HepG2 (cell line): ENCODE measurements at regions not wholly inside any gene's neighbourhood (a gene's known extent, or its start where the extent isn't known, plus 50 kb on each side); places are given as distances from the start of the nearest gene placed in this dataset.

Source experiments
- CEBPZ ChIP-seq: IDR thresholded peaks from 2 replicates; pipeline ENCODE4 v1.6.1; 2012; ENCODE audit warnings: low read length, improper control_type of control experiment
- HMG20B ChIP-seq: conservative IDR thresholded peaks from 2 replicates; pipeline ENCODE4 v1.6.1; 2016; ENCODE audit warnings: missing genetic modification reagents, missing compliant biosample characterization
- IRX3 ChIP-seq: sonication (generic); formaldehyde crosslinking; IDR thresholded peaks from 2 replicates; pipeline ENCODE4 v1.8.1; 2023; ENCODE audit warnings: mild to moderate bottlenecking, low read depth, missing genetic modification reagents, borderline replicate concordance
- ISL2 ChIP-seq: sonication (generic); formaldehyde crosslinking; IDR thresholded peaks from 2 replicates; pipeline ENCODE4 v1.5.0; 2020; ENCODE audit warnings: missing genetic modification reagents
- MYPOP ChIP-seq: sonication (generic); formaldehyde crosslinking; IDR thresholded peaks from 2 replicates; pipeline ENCODE4 v1.8.1; 2023; ENCODE audit warnings: mild to moderate bottlenecking, moderate library complexity, missing genetic modification reagents
- NFIC ChIP-seq: IDR thresholded peaks from 2 replicates; pipeline ENCODE4 v1.6.1; 2012; ENCODE audit warnings: mild to moderate bottlenecking, low read length, inconsistent platforms
- NFKB2 ChIP-seq: sonication (generic); formaldehyde crosslinking; IDR thresholded peaks from 2 replicates; pipeline ENCODE4 v1.4.0; 2020; ENCODE audit warnings: missing genetic modification reagents, borderline replicate concordance
- PCBP2 ChIP-seq: fragments of 200-400 bp; formaldehyde crosslinking; optimal IDR thresholded peaks from 2 replicates; pipeline ENCODE3; 2018; ENCODE audit warnings: low read length, low read depth; ENCODE audit not compliant: poor library complexity, severe bottlenecking
- RXRA ChIP-seq: sonication (generic); formaldehyde crosslinking; IDR thresholded peaks from 2 replicates; pipeline ENCODE4 v1.5.1; 2020; ENCODE audit warnings: missing genetic modification reagents
- SMARCE1 ChIP-seq: fragments of 450-650 bp; IDR thresholded peaks from 2 replicates; pipeline ENCODE4 v1.6.1; 2017; ENCODE audit warnings: borderline replicate concordance
- SMC3 ChIP-seq: IDR thresholded peaks from 2 replicates; pipeline ENCODE4 v1.6.1; 2011; ENCODE audit warnings: low read length, improper control_type of control experiment
- STAT5B ChIP-seq: sonication (generic); formaldehyde crosslinking; IDR thresholded peaks from 2 replicates; pipeline ENCODE4 v1.4.0; 2020; ENCODE audit warnings: missing genetic modification reagents
- TBP ChIP-seq: sonication (generic); formaldehyde crosslinking; IDR thresholded peaks from 2 replicates; pipeline ENCODE4 v1.5.0; 2020; ENCODE audit warnings: missing genetic modification reagents
- TFAP4 ChIP-seq: sonication (generic); IDR thresholded peaks from 2 replicates; pipeline ENCODE4 v1.6.1; 2016; ENCODE audit warnings: low read depth, borderline replicate concordance
- THAP8 ChIP-seq: sonication (generic); formaldehyde crosslinking; IDR thresholded peaks from 2 replicates; pipeline ENCODE4 v1.5.1; 2020; ENCODE audit warnings: missing genetic modification reagents, mild to moderate bottlenecking, borderline replicate concordance
- ZBTB4 ChIP-seq: sonication (generic); formaldehyde crosslinking; IDR thresholded peaks from 2 replicates; pipeline ENCODE4 v1.4.0; 2020; ENCODE audit warnings: missing genetic modification reagents, mild to moderate bottlenecking, borderline replicate concordance
- ZNF484 ChIP-seq: sonication (generic); formaldehyde crosslinking; IDR thresholded peaks from 2 replicates; pipeline ENCODE4 v1.5.1; 2020; ENCODE audit warnings: mild to moderate bottlenecking, low read depth, missing genetic modification reagents, borderline replicate concordance
- ZNF550 ChIP-seq: sonication (generic); formaldehyde crosslinking; IDR thresholded peaks from 2 replicates; pipeline ENCODE4 v1.4.0; 2020; ENCODE audit warnings: mild to moderate bottlenecking, missing genetic modification reagents, borderline replicate concordance
- ZNF556 ChIP-seq: sonication (generic); formaldehyde crosslinking; IDR thresholded peaks from 2 replicates; pipeline ENCODE4 v1.4.0; 2020; ENCODE audit warnings: mild to moderate bottlenecking, missing genetic modification reagents, borderline replicate concordance
- TF ChIP-seq, protein P1 (sequence below): IDR thresholded peaks from 2 replicates; pipeline ENCODE4 v1.6.1; 2016

GRCh38 chr6:112879920-112880413 is 532.8 kb downstream of the RFPL4B start (continued):
- TF ChIP-seq IRX3 (CRISPR knock-in tag) (no peak), ZNF550 (CRISPR knock-in tag) (0 out of 2 replicates have a peak, but pooled peaks have one; percentile 50), ZNF556 (CRISPR knock-in tag) (peak; percentile 64; the same call in 1 of the 2 replicates), ZBTB4 (CRISPR knock-in tag) (peak; percentile 81; the same call in 1 of the 2 replicates), MYPOP (CRISPR knock-in tag) (0 out of 2 replicates have a peak, but pooled peaks have one; percentile 8), TFAP4 (peak; percentile 62; the same call in 1 of the 2 replicates), ISL2 (CRISPR knock-in tag) (peak; percentile 79), THAP8 (CRISPR knock-in tag) (0 out of 2 replicates have a peak, but pooled peaks have one; percentile 61), SMC3 (peak; percentile 66; the same call in 1 of the 2 replicates), RXRA (CRISPR knock-in tag) (peak; percentile 64; the same call in 1 of the 2 replicates), STAT5B (CRISPR knock-in tag) (no peak), NFIC (no peak), HMG20B (CRISPR knock-in tag) (peak; percentile 34; the same call in 1 of the 2 replicates), ZNF484 (no peak), PCBP2 (no peak), CEBPZ (no peak), TBP (CRISPR knock-in tag) (no peak), NFKB2 (CRISPR knock-in tag) (peak; percentile 84; the same call in 1 of the 2 replicates), SMARCE1 (no peak)
- TF ChIP-seq, protein P1, sequence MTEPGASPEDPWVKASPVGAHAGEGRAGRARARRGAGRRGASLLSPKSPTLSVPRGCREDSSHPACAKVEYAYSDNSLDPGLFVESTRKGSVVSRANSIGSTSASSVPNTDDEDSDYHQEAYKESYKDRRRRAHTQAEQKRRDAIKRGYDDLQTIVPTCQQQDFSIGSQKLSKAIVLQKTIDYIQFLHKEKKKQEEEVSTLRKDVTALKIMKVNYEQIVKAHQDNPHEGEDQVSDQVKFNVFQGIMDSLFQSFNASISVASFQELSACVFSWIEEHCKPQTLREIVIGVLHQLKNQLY (CRISPR knock-in tag): no peak
